ENCODE measurements at regions not wholly inside any gene's neighbourhood (a gene's known extent, or its start where the extent isn't known, plus 50 kb on each side); places are given as distances from the start of the nearest gene placed in this dataset.

DNA sequence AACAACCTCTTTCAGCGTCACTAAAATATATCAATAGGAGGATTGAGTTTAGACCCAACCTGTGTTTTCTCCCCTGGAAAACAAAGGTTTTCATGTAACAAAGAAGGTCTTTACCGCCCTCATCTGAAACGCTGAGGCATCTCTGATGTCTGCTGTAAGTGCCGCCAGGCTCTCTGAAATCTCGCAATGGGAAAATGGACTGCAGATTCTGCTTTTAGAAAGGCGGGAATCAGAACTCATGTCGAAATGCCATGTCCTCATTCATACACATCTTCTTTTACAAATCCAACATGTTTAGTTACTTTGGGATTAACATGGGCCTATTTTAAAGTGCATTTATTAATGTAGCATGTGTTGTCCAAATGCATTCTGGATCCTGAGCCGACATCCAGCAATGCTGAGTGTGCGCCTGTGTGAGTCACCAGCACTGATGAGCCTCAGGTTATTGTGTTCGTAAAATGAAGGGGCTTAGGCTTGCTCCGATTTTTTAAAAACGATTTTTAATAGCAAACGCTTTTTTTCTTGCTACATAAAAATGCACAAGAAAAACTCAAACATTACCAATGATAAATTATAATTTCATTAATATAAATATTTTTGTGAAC, 51.9 kb upstream of the PLEKHG4B start:
- Histone ChIP-seq H2AFZ (ENCODE audit: low read depth, low read length) (no peak overlapping the region), H4K20me1 (replicated peaks; ENCODE audit: control insufficient read depth, extremely low read depth, insufficient read depth, low read length) (no peaks in the 10 kb centered on the region), H3K36me3 (ENCODE audit: control insufficient read depth in 2 of 2, extremely low read depth in 1 of 2, insufficient read depth in 2 of 2, low read length in 2 of 2) (no peaks in the 10 kb centered on the region), H3K4me1 (ENCODE audit: control insufficient read depth, extremely low read depth, insufficient read depth, low read length) (no peaks in the 10 kb centered on the region), H3K27me3 (ENCODE audit: control insufficient read depth in 2 of 2, insufficient read depth in 2 of 2, low read length in 2 of 2) (peaks cover 2 to 14% of the 10 kb centered on the region in 2 experiments), H3K79me2 (ENCODE audit: control insufficient read depth, insufficient read depth, low read length) (no peaks in the 10 kb centered on the region), H3K27ac (ENCODE audit: insufficient read depth, low read depth, low read length) (no peak overlapping the region), H3K9me3 (replicated peaks; ENCODE audit: control insufficient read depth, insufficient read depth, low read length) (no peaks in the 10 kb centered on the region), H3K4me2 (ENCODE audit: insufficient read depth, low read length) (no peak overlapping the region), H3K9ac (replicated peaks; ENCODE audit: extremely low read depth, insufficient read depth, low read length) (no peak overlapping the region), H3K9me1 (replicated peaks; ENCODE audit: control insufficient read depth, extremely low read depth, insufficient read depth, low read length) (no peaks in the 10 kb centered on the region), H3K4me3 (replicated peaks in 1 of 3; ENCODE audit: insufficient read depth in 1 of 3, low read depth in 1 of 3, low read length in 3 of 3) (no peak overlapping the region)
- no peak for DNase-seq (ENCODE audit: low read depth, low spot score)
- dilution Hi-C loops (cut with MboI; ENCODE audit: extremely low pct_ligation_motif_present, low sequenced_read_pairs), result no loop called here
- POLR2A ChIA-PET, result no interaction called here
- BruUV-seq (replicated peaks), result no TSS peak
- TF ChIP-seq FOS (IDR thresholded peaks at IDR 0.05; ENCODE audit: borderline replicate concordance, insufficient read depth, low read length) (no peak), MYC (IDR thresholded peaks at IDR 0.05; ENCODE audit: low read depth, low read length) (no peak), JUN (IDR thresholded peaks at IDR 0.05; ENCODE audit: borderline replicate concordance, insufficient read depth, insufficient read length, low read depth) (no peak)
- CTCF ChIA-PET, result no interaction called here
- intact Hi-C loops (cut with micrococcal nuclease), result no loop called here
- no peak for FAIRE-seq
